ENCODE measurements at regions not wholly inside any gene's neighbourhood (a gene's known extent, or its start where the extent isn't known, plus 50 kb on each side); places are given as distances from the start of the nearest gene placed in this dataset.
"Not testable (repeated sequence)": the region's sequence is repeated elsewhere in the genome, so short reads cannot be mapped to it uniquely, and the experiment has no call there.

GRCh38 chr3:23710555-23710954 lies 95.2 kb upstream of the UBE2E1 start:
- DNase-seq: no peak

GRCh38 chr3:23711916-23712494 lies 93.8 kb upstream of the UBE2E1 start:
- DNase-seq: no peak

- no peak for DNase-seq
Observed at GRCh38 chr3:23712656-23713559, 92.8 kb upstream of the UBE2E1 start.

- no peak for DNase-seq
Observed at GRCh38 chr3:23713641-23714040, 92.1 kb upstream of the UBE2E1 start.

- no peak for DNase-seq
Observed at GRCh38 chr3:23720059-23720458, 85.7 kb upstream of the UBE2E1 start.

- no peak for DNase-seq
Observed at GRCh38 chr3:23720885-23721284, 84.9 kb upstream of the UBE2E1 start.

GRCh38 chr3:23723141-23723540 lies 82.6 kb upstream of the UBE2E1 start:
- DNase-seq: no peak

GRCh38 chr3:23723930-23724329 lies 81.8 kb upstream of the UBE2E1 start:
- no peak for DNase-seq

- DNase-seq: no peak
Observed at GRCh38 chr3:23726811-23727548, 78.8 kb upstream of the UBE2E1 start.

- DNase-seq: no peak
Observed at GRCh38 chr3:23728601-23729117, 77.1 kb upstream of the UBE2E1 start.

GRCh38 chr3:23729362-23729761 lies 76.4 kb upstream of the UBE2E1 start:
- not testable (repeated sequence) for DNase-seq

- DNase-seq: no peak
Observed at GRCh38 chr3:23734481-23734880, 71.3 kb upstream of the UBE2E1 start.

- DNase-seq: no peak
Observed at GRCh38 chr3:23735062-23735461, 70.7 kb upstream of the UBE2E1 start.

GRCh38 chr3:23735535-23736326 lies 70.0 kb upstream of the UBE2E1 start:
- no peak for DNase-seq

GRCh38 chr3:23738944-23739343 lies 66.8 kb upstream of the UBE2E1 start:
- no peak for DNase-seq

GRCh38 chr3:23739536-23739935 lies 66.2 kb upstream of the UBE2E1 start:
- peak in 1 of 2 experiments; percentile 28 for DNase-seq

- DNase-seq: peak in 1 of 2 experiments; percentile 59
Observed at GRCh38 chr3:23740517-23740965, 65.2 kb upstream of the UBE2E1 start.

- DNase-seq: peak; percentile 84
Observed at GRCh38 chr3:23741036-23741706, 64.6 kb upstream of the UBE2E1 start.

- no peak for DNase-seq
Observed at GRCh38 chr3:23743141-23743784, 62.5 kb upstream of the UBE2E1 start.

- no peak for DNase-seq
Observed at GRCh38 chr3:23746441-23746840, 59.3 kb upstream of the UBE2E1 start.

GRCh38 chr3:23747841-23748240 lies 57.9 kb upstream of the UBE2E1 start:
- no peak for DNase-seq

Measured in SW 1271 (cell line).